Common myeloid progenitor, CD34-positive (primary cell): ENCODE measurements at regions not wholly inside any gene's neighbourhood (a gene's known extent, or its start where the extent isn't known, plus 50 kb on each side); places are given as distances from the start of the nearest gene placed in this dataset.

Source experiments
- CTCF ChIA-PET: fragments of 350-600 bp; sonication (Branson Sonifier 250); formaldehyde crosslinking; loops from one replicate; lab custom pipeline; 2021; ENCODE audit warnings: antibody characterized with exemption; lab: Charles Lee
- POLR2A ChIA-PET: fragments of 350-600 bp; sonication (Branson Sonifier 250); formaldehyde crosslinking; loops from one replicate; lab custom pipeline; 2021; ENCODE audit warnings: antibody characterized with exemption; lab: Charles Lee
- DNase-seq, 3 donors: peaks; one replicate each; pipeline versions ENCODE4 v3.0.0 to v3.0.0-alpha.2; 2013
- H3K27ac ChIP-seq, 2 experiments: 1 replicate in 1 of 2; 2 replicates in 1 of 2; pipeline ENCODE4 v1.7.0; 2013; ENCODE audit warnings: inconsistent platforms in 2 of 2, low read length in 2 of 2, mild to moderate bottlenecking in 2 of 2, low read depth in 1 of 2, moderate library complexity in 1 of 2; ENCODE audit not compliant: severe bottlenecking in 2 of 2, insufficient read depth in 1 of 2, poor library complexity in 1 of 2
- H3K27me3 ChIP-seq, 5 experiments: replicated peaks in 2 of 5; 1 replicate in 3 of 5; 2 replicates in 2 of 5; pipeline versions ENCODE4 v1.6.1 to v1.7.0; 2013; ENCODE audit warnings: low read length in 4 of 5, mild to moderate bottlenecking in 2 of 5, moderate library complexity in 2 of 5, inconsistent platforms in 1 of 5; ENCODE audit not compliant: insufficient read depth in 5 of 5, control insufficient read depth in 4 of 5
- H3K36me3 ChIP-seq, 4 experiments: 1 replicate in 2 of 4; 2 replicates in 2 of 4; pipeline versions ENCODE4 v1.6.1 to v1.7.0; 2013; ENCODE audit warnings: low read length in 3 of 4, control low read depth in 1 of 4, mild to moderate bottlenecking in 1 of 4; ENCODE audit not compliant: control insufficient read depth in 4 of 4, insufficient read depth in 4 of 4
- H3K4me1 ChIP-seq, 4 experiments: 1 replicate in 3 of 4; 2 replicates in 1 of 4; pipeline versions ENCODE4 v1.6.1 to v1.7.1; 2013; ENCODE audit warnings: low read length in 3 of 4, mild to moderate bottlenecking in 3 of 4, control low read depth in 1 of 4, inconsistent platforms in 1 of 4, moderate library complexity in 1 of 4; ENCODE audit not compliant: control insufficient read depth in 4 of 4, insufficient read depth in 4 of 4; ENCODE audit errors: control extremely low read depth in 1 of 4
- H3K4me3 ChIP-seq, 7 experiments: 1 replicate in 4 of 7; 2 replicates in 3 of 7; pipeline versions ENCODE4 v1.5.1 to v1.7.0; 2013; ENCODE audit warnings: mild to moderate bottlenecking in 7 of 7, low read length in 6 of 7, moderate library complexity in 6 of 7, inconsistent platforms in 2 of 7, low read depth in 2 of 7, control low read depth in 1 of 7; ENCODE audit not compliant: insufficient read depth in 4 of 7, control insufficient read depth in 1 of 7; ENCODE audit errors: extremely low read depth in 1 of 7
- H3K9me3 ChIP-seq, 5 experiments: 1 replicate in 4 of 5; 2 replicates in 1 of 5; pipeline versions ENCODE4 v1.6.1 to v1.7.1; 2013; ENCODE audit warnings: low read length in 4 of 5, mild to moderate bottlenecking in 2 of 5, inconsistent platforms in 1 of 5, low read depth in 1 of 5, moderate library complexity in 1 of 5; ENCODE audit not compliant: control insufficient read depth in 4 of 5, insufficient read depth in 2 of 5; ENCODE audit errors: control extremely low read depth in 1 of 5
- WGBS: methylation state at CpG from one replicate; pipeline ENCODE4 v1.1.5; 2013; ENCODE audit not compliant: insufficient coverage; 5-methylcytosine and 5-hydroxymethylcytosine counted together

- Histone ChIP-seq H3K27ac (no peak overlapping the region), H3K4me1 (peaks cover 0 to 5% (median 2%) of the 10 kb centered on the region in 4 experiments), H3K36me3 (no peaks in the 10 kb centered on the region), H3K27me3 (no peaks in the 10 kb centered on the region), H3K4me3 (no peak overlapping the region), H3K9me3 (no peaks in the 10 kb centered on the region)
- WGBS = 100% methylated on average over 2 of the region's 4 CpGs
- DNase-seq = no peak
- ChIA-PET CTCF (no interaction called here), POLR2A (no interaction called here)
Observed at GRCh38 chr1:222865718-222866117, 50.9 kb downstream of the DISP1 start.

- POLR2A ChIA-PET = no interaction called here
- DNase-seq = no peak
- Histone ChIP-seq H3K36me3 (no peaks in the 10 kb centered on the region), H3K27ac (no peak overlapping the region), H3K9me3 (no peaks in the 10 kb centered on the region), H3K27me3 (no peaks in the 10 kb centered on the region), H3K4me3 (no peak overlapping the region), H3K4me1 (no peaks in the 10 kb centered on the region)
- CTCF ChIA-PET = no interaction called here
- WGBS = 100% methylated on average over 1 of the region's 1 CpG
Observed at GRCh38 chr1:222867316-222867715, 52.5 kb downstream of the DISP1 start.

GRCh38 chr1:222876182-222876581 lies 61.3 kb downstream of the DISP1 start:
- Histone ChIP-seq H3K9me3 (no peaks in the 10 kb centered on the region), H3K27me3 (no peaks in the 10 kb centered on the region), H3K4me3 (no peak overlapping the region), H3K36me3 (no peaks in the 10 kb centered on the region), H3K4me1 (no peaks in the 10 kb centered on the region), H3K27ac (no peak overlapping the region)
- 100% methylated on average over 1 of the region's 1 CpG for WGBS
- ChIA-PET CTCF (interaction anchor here (1.4 kb wide), 1 partner anchor 17 kb away, joined by 3 read pairs; no protein-coding TSS in a partner anchor), POLR2A (no interaction called here)
- peak in 1 of 3 donors; percentile 6 for DNase-seq

GRCh38 chr1:222877854-222878253 lies 63.0 kb downstream of the DISP1 start:
- H3K4me1 ChIP-seq = no peaks in the 10 kb centered on the region
- WGBS = 100% methylated on average over 1 of the region's 2 CpGs
- POLR2A ChIA-PET = no interaction called here
- no peak overlapping the region for H3K27ac ChIP-seq
- CTCF ChIA-PET = interaction anchor here (1.6 kb wide), 1 partner anchor 53 kb away, joined by 3 read pairs; no protein-coding TSS in a partner anchor
- H3K4me3 ChIP-seq = no peak overlapping the region
- no peaks in the 10 kb centered on the region for H3K9me3 ChIP-seq
- no peaks in the 10 kb centered on the region for H3K36me3 ChIP-seq
- no peaks in the 10 kb centered on the region for H3K27me3 ChIP-seq
- no peak for DNase-seq

- H3K27ac ChIP-seq = no peak overlapping the region
- ChIA-PET CTCF (no interaction called here), POLR2A (no interaction called here)
- no peaks in the 10 kb centered on the region for H3K4me1 ChIP-seq
- H3K4me3 ChIP-seq = no peak overlapping the region
- no peaks in the 10 kb centered on the region for H3K27me3 ChIP-seq
- 58% methylated on average over 2 of the region's 2 CpGs for WGBS
- no peaks in the 10 kb centered on the region for H3K9me3 ChIP-seq
- peak in 2 of 3 donors; percentile 56 to 67 for DNase-seq
- H3K36me3 ChIP-seq = no peaks in the 10 kb centered on the region
Observed at GRCh38 chr1:222880587-222880986, 65.7 kb downstream of the DISP1 start.

- H3K4me3 ChIP-seq = no peak overlapping the region
- peak in 1 of 3 donors; percentile 6 for DNase-seq
- no peaks in the 10 kb centered on the region for H3K27me3 ChIP-seq
- WGBS = 100% methylated on average over 2 of the region's 4 CpGs
- ChIA-PET POLR2A (no interaction called here), CTCF (interaction anchor here (1.2 kb wide), 1 partner anchor 12 kb away, joined by 3 read pairs; no protein-coding TSS in a partner anchor)
- no peaks in the 10 kb centered on the region for H3K9me3 ChIP-seq
- H3K27ac ChIP-seq = no peak overlapping the region
- peaks cover 0 to 5% (median 0%) of the 10 kb centered on the region in 4 experiments for H3K4me1 ChIP-seq
- peaks cover 0 to 4% (median 0%) of the 10 kb centered on the region in 4 experiments for H3K36me3 ChIP-seq
Observed at GRCh38 chr1:222886194-222886854, 71.5 kb downstream of the DISP1 start.

GRCh38 chr1:222886878-222887351 lies 72.1 kb downstream of the DISP1 start:
- Histone ChIP-seq H3K9me3 (no peaks in the 10 kb centered on the region), H3K36me3 (peaks cover 0 to 4% (median 0%) of the 10 kb centered on the region in 4 experiments), H3K27ac (no peak overlapping the region), H3K4me3 (no peak overlapping the region), H3K4me1 (peaks cover 0 to 5% (median 0%) of the 10 kb centered on the region in 4 experiments), H3K27me3 (no peaks in the 10 kb centered on the region)
- no peak for DNase-seq
- CTCF ChIA-PET = interaction anchor here (1.2 kb wide), 1 partner anchor 12 kb away, joined by 3 read pairs; no protein-coding TSS in a partner anchor
- POLR2A ChIA-PET = no interaction called here
- WGBS = no CpG with 5 or more reads among the region's 1 CpG
